GM23338 (cell line): ENCODE measurements at regions not wholly inside any gene's neighbourhood (a gene's known extent, or its start where the extent isn't known, plus 50 kb on each side); places are given as distances from the start of the nearest gene placed in this dataset.
A peak's percentile ranks its signal among the peaks of the same experiment; 100 is the strongest.

Experiments
- ATAC-seq: fragments of 200-7000 bp; cut with Tn5 transposase; 3 replicates; pipeline ENCODE4 v1.9.1; 2020
- DNase-seq: peaks from one replicate; pipeline ENCODE4 v3.0.0-alpha.2; 2015; ENCODE audit warnings: low spot score
- H2AFZ ChIP-seq: fragments of 200-600 bp; sonication (generic); 2 replicates; pipeline ENCODE4 v1.8.0; 2016; ENCODE audit warnings: antibody characterized with exemption, mild to moderate bottlenecking, moderate library complexity
- H3F3A ChIP-seq: fragments of 200-600 bp; sonication (generic); replicated peaks from 2 replicates; pipeline ENCODE4 v1.8.0; 2017; ENCODE audit warnings: antibody characterized with exemption, mixed run types, low read depth
- H3K27ac ChIP-seq: fragments of 200-600 bp; sonication (generic); 2 replicates; pipeline ENCODE4 v1.6.1; 2016; ENCODE audit warnings: low read depth
- H3K27me3 ChIP-seq: fragments of 200-600 bp; sonication (generic); 2 replicates; pipeline ENCODE4 v1.8.0; 2016; ENCODE audit warnings: mild to moderate bottlenecking, mixed run types, moderate library complexity; ENCODE audit not compliant: insufficient read depth
- H3K36me3 ChIP-seq: fragments of 200-600 bp; sonication (generic); 2 replicates; pipeline ENCODE4 v1.8.0; 2016; ENCODE audit warnings: mild to moderate bottlenecking; ENCODE audit not compliant: insufficient read depth
- H3K4me1 ChIP-seq: fragments of 200-600 bp; sonication (generic); 2 replicates; pipeline ENCODE4 v1.8.0; 2016; ENCODE audit warnings: mild to moderate bottlenecking, moderate library complexity; ENCODE audit not compliant: insufficient read depth
- H3K4me2 ChIP-seq: fragments of 200-600 bp; sonication (generic); 2 replicates; pipeline ENCODE4 v1.7.1; 2017; ENCODE audit warnings: mixed run types
- H3K4me3 ChIP-seq: fragments of 200-600 bp; sonication (generic); 2 replicates; pipeline ENCODE4 v1.6.1; 2016; ENCODE audit warnings: mixed run types
- H3K79me2 ChIP-seq: fragments of 200-600 bp; sonication (generic); replicated peaks from 2 replicates; pipeline ENCODE4 v1.8.0; 2017; ENCODE audit warnings: mild to moderate bottlenecking; ENCODE audit not compliant: insufficient read depth
- H3K9me2 ChIP-seq: fragments of 200-600 bp; sonication (generic); 2 replicates; pipeline ENCODE4 v1.8.0; 2017; ENCODE audit not compliant: insufficient read depth
- H4K20me1 ChIP-seq: fragments of 200-600 bp; sonication (generic); replicated peaks from 2 replicates; pipeline ENCODE4 v1.8.0; 2017; ENCODE audit warnings: mild to moderate bottlenecking; ENCODE audit not compliant: insufficient read depth
- H3K27ac Mint-ChIP-seq: 2 replicates; pipeline ENCODE4 v1.8.0; 2020; ENCODE audit warnings: inconsistent platforms, mild to moderate bottlenecking, moderate library complexity, mixed read lengths
- H3K27me3 Mint-ChIP-seq: 3 replicates; pipeline ENCODE4 v1.8.0; 2022; ENCODE audit warnings: low read depth, mild to moderate bottlenecking, moderate library complexity, mixed read lengths, inconsistent platforms; ENCODE audit not compliant: insufficient read depth, poor library complexity
- H3K36me3 Mint-ChIP-seq: 3 replicates; pipeline ENCODE4 v1.8.0; 2021; ENCODE audit warnings: low read depth, mild to moderate bottlenecking, inconsistent platforms, moderate library complexity, mixed read lengths
- H3K4me1 Mint-ChIP-seq: 3 replicates; pipeline ENCODE4 v1.8.0; 2020; ENCODE audit warnings: mild to moderate bottlenecking, inconsistent platforms, mixed read lengths
- H3K4me3 Mint-ChIP-seq: 3 replicates; pipeline ENCODE4 v1.8.0; 2021; ENCODE audit warnings: moderate library complexity, mild to moderate bottlenecking, inconsistent platforms, mixed read lengths
- H3K9me3 Mint-ChIP-seq: 3 replicates; pipeline ENCODE4 v1.8.0; 2020; ENCODE audit warnings: moderate library complexity, mild to moderate bottlenecking, inconsistent platforms, mixed read lengths
- EZH2 ChIP-seq: fragments of 200-600 bp; sonication (generic); IDR thresholded peaks from one replicate; pipeline ENCODE4 v1.8.0; 2017; ENCODE audit warnings: antibody characterized with exemption, mild to moderate bottlenecking, low read depth; ENCODE audit not compliant: unreplicated experiment
- JUNB ChIP-seq: IDR thresholded peaks from one replicate; pipeline ENCODE4 v1.6.1; 2016; ENCODE audit warnings: antibody characterized with exemption; ENCODE audit not compliant: unreplicated experiment
- TF ChIP-seq, protein P1 (sequence below): IDR thresholded peaks from 2 replicates; pipeline ENCODE4 v1.6.1; 2016; ENCODE audit warnings: antibody characterized with exemption
- TF ChIP-seq, protein P2 (sequence below): fragments of 250-450 bp; sonication (Bioruptor Pico); IDR thresholded peaks from 2 replicates; pipeline ENCODE4 v1.5.0; 2020; ENCODE audit warnings: mild to moderate bottlenecking, moderate library complexity

DNA sequence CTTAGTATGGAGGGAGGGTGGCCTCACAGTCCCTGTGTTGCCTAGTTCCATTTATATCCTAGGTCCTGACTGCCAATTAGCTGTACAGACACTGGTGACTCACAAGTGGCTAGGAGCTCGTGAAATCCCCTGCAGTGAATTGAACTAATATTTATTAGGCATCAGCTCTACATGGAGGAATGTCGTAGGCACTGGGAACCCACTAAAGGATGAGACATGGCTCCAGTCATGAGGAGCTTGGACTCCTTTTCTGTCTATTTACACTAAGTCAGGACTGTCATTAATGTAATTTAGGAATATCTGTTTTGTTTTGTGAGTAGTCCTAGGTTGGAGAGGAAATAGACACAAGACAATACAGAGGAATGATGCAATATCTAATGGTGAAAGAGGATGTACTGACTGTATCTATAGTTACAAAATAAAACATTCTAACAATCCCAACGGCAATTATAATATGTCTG lies 67.7 kb downstream of the MID1IP1 start:
- Mint-ChIP-seq H3K4me3 (no peak overlapping the region; the same call in 2 of the 3 replicates), H3K36me3 (no peaks in the 10 kb centered on the region), H3K27ac (no peak overlapping the region), H3K4me1 (peaks cover 54% of the 10 kb centered on the region), H3K27me3 (no peaks in the 10 kb centered on the region), H3K9me3 (no peaks in the 10 kb centered on the region; the same call in 1 of the 3 replicates)
- no peak for DNase-seq
- TF ChIP-seq, protein P1, sequence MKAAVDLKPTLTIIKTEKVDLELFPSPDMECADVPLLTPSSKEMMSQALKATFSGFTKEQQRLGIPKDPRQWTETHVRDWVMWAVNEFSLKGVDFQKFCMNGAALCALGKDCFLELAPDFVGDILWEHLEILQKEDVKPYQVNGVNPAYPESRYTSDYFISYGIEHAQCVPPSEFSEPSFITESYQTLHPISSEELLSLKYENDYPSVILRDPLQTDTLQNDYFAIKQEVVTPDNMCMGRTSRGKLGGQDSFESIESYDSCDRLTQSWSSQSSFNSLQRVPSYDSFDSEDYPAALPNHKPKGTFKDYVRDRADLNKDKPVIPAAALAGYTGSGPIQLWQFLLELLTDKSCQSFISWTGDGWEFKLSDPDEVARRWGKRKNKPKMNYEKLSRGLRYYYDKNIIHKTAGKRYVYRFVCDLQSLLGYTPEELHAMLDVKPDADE, result no peak
- TF ChIP-seq EZH2 (no peak), JUNB (no peak)
- TF ChIP-seq, protein P2, sequence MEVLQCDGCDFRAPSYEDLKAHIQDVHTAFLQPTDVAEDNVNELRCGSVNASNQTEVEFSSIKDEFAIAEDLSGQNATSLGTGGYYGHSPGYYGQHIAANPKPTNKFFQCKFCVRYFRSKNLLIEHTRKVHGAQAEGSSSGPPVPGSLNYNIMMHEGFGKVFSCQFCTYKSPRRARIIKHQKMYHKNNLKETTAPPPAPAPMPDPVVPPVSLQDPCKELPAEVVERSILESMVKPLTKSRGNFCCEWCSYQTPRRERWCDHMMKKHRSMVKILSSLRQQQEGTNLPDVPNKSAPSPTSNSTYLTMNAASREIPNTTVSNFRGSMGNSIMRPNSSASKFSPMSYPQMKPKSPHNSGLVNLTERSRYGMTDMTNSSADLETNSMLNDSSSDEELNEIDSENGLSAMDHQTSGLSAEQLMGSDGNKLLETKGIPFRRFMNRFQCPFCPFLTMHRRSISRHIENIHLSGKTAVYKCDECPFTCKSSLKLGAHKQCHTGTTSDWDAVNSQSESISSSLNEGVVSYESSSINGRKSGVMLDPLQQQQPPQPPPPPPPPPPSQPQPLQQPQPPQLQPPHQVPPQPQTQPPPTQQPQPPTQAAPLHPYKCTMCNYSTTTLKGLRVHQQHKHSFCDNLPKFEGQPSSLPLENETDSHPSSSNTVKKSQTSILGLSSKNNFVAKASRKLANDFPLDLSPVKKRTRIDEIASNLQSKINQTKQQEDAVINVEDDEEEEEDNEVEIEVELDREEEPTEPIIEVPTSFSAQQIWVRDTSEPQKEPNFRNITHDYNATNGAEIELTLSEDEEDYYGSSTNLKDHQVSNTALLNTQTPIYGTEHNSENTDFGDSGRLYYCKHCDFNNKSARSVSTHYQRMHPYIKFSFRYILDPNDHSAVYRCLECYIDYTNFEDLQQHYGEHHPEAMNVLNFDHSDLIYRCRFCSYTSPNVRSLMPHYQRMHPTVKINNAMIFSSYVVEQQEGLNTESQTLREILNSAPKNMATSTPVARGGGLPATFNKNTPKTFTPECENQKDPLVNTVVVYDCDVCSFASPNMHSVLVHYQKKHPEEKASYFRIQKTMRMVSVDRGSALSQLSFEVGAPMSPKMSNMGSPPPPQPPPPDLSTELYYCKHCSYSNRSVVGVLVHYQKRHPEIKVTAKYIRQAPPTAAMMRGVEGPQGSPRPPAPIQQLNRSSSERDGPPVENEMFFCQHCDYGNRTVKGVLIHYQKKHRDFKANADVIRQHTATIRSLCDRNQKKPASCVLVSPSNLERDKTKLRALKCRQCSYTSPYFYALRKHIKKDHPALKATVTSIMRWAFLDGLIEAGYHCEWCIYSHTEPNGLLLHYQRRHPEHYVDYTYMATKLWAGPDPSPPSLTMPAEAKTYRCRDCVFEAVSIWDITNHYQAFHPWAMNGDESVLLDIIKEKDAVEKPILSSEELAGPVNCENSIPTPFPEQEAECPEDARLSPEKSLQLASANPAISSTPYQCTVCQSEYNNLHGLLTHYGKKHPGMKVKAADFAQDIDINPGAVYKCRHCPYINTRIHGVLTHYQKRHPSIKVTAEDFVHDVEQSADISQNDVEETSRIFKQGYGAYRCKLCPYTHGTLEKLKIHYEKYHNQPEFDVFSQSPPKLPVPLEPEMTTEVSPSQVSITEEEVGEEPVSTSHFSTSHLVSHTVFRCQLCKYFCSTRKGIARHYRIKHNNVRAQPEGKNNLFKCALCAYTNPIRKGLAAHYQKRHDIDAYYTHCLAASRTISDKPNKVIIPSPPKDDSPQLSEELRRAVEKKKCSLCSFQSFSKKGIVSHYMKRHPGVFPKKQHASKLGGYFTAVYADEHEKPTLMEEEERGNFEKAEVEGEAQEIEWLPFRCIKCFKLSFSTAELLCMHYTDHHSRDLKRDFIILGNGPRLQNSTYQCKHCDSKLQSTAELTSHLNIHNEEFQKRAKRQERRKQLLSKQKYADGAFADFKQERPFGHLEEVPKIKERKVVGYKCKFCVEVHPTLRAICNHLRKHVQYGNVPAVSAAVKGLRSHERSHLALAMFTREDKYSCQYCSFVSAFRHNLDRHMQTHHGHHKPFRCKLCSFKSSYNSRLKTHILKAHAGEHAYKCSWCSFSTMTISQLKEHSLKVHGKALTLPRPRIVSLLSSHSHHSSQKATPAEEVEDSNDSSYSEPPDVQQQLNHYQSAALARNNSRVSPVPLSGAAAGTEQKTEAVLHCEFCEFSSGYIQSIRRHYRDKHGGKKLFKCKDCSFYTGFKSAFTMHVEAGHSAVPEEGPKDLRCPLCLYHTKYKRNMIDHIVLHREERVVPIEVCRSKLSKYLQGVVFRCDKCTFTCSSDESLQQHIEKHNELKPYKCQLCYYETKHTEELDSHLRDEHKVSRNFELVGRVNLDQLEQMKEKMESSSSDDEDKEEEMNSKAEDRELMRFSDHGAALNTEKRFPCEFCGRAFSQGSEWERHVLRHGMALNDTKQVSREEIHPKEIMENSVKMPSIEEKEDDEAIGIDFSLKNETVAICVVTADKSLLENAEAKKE (CRISPR knock-in tag), result no peak
- Histone ChIP-seq H2AFZ (no peak overlapping the region), H3K9me2 (no peaks in the 10 kb centered on the region), H3K4me3 (no peak overlapping the region), H3K79me2 (no peaks in the 10 kb centered on the region), H3F3A (no peaks in the 10 kb centered on the region), H3K4me1 (peaks cover 21% of the 10 kb centered on the region), H4K20me1 (no peaks in the 10 kb centered on the region), H3K27me3 (no peaks in the 10 kb centered on the region), H3K4me2 (0 out of 2 replicates have a peak overlapping the region, but pooled peaks have one; percentile 23), H3K27ac (0 out of 2 replicates have a peak overlapping the region, but pooled peaks have one; percentile 92), H3K36me3 (no peaks in the 10 kb centered on the region)
- ATAC-seq, result no peak
